IMR-90 (cell line): ENCODE measurements at regions not wholly inside any gene's neighbourhood (a gene's known extent, or its start where the extent isn't known, plus 50 kb on each side); places are given as distances from the start of the nearest gene placed in this dataset.

Experiments used
- ATAC-seq: fragments of 200-7000 bp; cut with Tn5 transposase; 2 replicates; pipeline ENCODE4 v1.9.1; 2020; ENCODE audit warnings: low read depth, mild to moderate bottlenecking, moderate library complexity
- BruUV-seq: library from RNA; stranded (reverse); fragments of 400-500 nt; replicated peaks from 2 replicates; lab custom pipeline; 2021; lab: Mats Ljungman, UMichigan
- CTCF ChIA-PET: fragments of 300-600 bp; formaldehyde crosslinking; extraction: SDS; loops from one replicate; lab custom pipeline; 2021; ENCODE audit warnings: antibody characterized with exemption; lab: Yijun Ruan, JAX
- POLR2A ChIA-PET: fragments of 300-600 bp; sonication (Branson Sonifier 250); formaldehyde crosslinking; loops from one replicate; lab custom pipeline; 2022; ENCODE audit warnings: antibody characterized with exemption; ENCODE audit not compliant: unreplicated experiment; lab: Charles Lee
- DNase-seq: peaks from one replicate; pipeline ENCODE4 v3.0.0; 2013
- H2AFZ ChIP-seq: replicated peaks from 2 replicates; pipeline ENCODE3; 2013; ENCODE audit warnings: low read length, mild to moderate bottlenecking; ENCODE audit not compliant: poor library complexity
- H2AK5ac ChIP-seq: 2 replicates; pipeline ENCODE4 v1.6.1; 2013; ENCODE audit warnings: low read depth, low read length, inconsistent platforms
- H2AK9ac ChIP-seq: replicated peaks from 2 replicates; pipeline ENCODE3; 2013; ENCODE audit warnings: mild to moderate bottlenecking, low read depth, low read length, moderate library complexity; ENCODE audit not compliant: poor library complexity
- H2BK120ac ChIP-seq: 2 replicates; pipeline ENCODE4 v1.6.1; 2013; ENCODE audit warnings: low read depth, low read length, inconsistent platforms
- H2BK15ac ChIP-seq: 3 replicates; pipeline ENCODE4 v1.6.1; 2013; ENCODE audit warnings: low read depth, low read length, inconsistent platforms
- H2BK20ac ChIP-seq: 2 replicates; pipeline ENCODE4 v1.6.1; 2013; ENCODE audit warnings: low read depth, mild to moderate bottlenecking, inconsistent platforms, low read length, moderate library complexity
- H2BK5ac ChIP-seq: 2 replicates; pipeline ENCODE4 v1.6.1; 2013; ENCODE audit warnings: mild to moderate bottlenecking, low read depth, low read length, inconsistent platforms; ENCODE audit not compliant: poor library complexity, severe bottlenecking
- H3K14ac ChIP-seq: replicated peaks from 2 replicates; pipeline ENCODE4 v1.6.1; 2013; ENCODE audit warnings: low read depth, low read length, inconsistent platforms
- H3K18ac ChIP-seq: 2 replicates; pipeline ENCODE4 v1.6.1; 2013; ENCODE audit warnings: low read depth, low read length, control low read depth
- H3K23ac ChIP-seq: 2 replicates; pipeline ENCODE4 v1.6.1; 2013; ENCODE audit warnings: low read depth, low read length, inconsistent platforms
- H3K27ac ChIP-seq: 2 replicates; pipeline ENCODE4 v1.5.1; 2013; ENCODE audit warnings: mild to moderate bottlenecking, control low read depth, low read length; ENCODE audit not compliant: insufficient read depth
- H3K27me3 ChIP-seq: 2 replicates; pipeline ENCODE4 v1.6.1; 2013; ENCODE audit warnings: low read length; ENCODE audit not compliant: control insufficient read depth, insufficient read depth
- H3K36me3 ChIP-seq: 2 replicates; pipeline ENCODE4 v1.6.1; 2013; ENCODE audit warnings: low read length, mixed read lengths; ENCODE audit not compliant: control insufficient read depth, insufficient read depth
- H3K4ac ChIP-seq: 2 replicates; pipeline ENCODE4 v1.6.1; 2013; ENCODE audit warnings: low read depth, low read length, inconsistent platforms
- H3K4me1 ChIP-seq: 2 replicates; pipeline ENCODE4 v1.6.1; 2013; ENCODE audit warnings: low read length, mixed read lengths; ENCODE audit not compliant: control insufficient read depth, insufficient read depth
- H3K4me2 ChIP-seq: 2 replicates; pipeline ENCODE4 v1.6.1; 2013; ENCODE audit warnings: low read depth, mild to moderate bottlenecking, control low read depth, low read length, moderate library complexity
- H3K4me3 ChIP-seq: 2 replicates; pipeline ENCODE4 v1.5.1; 2013; ENCODE audit warnings: low read depth, mild to moderate bottlenecking, control low read depth, low read length, moderate library complexity; ENCODE audit not compliant: insufficient read depth
- H3K56ac ChIP-seq: 2 replicates; pipeline ENCODE4 v1.6.1; 2013; ENCODE audit warnings: low read length, inconsistent platforms; ENCODE audit not compliant: insufficient read depth; ENCODE audit errors: extremely low read depth
- H3K79me1 ChIP-seq, 2 experiments: 2 replicates each; pipeline ENCODE4 v1.6.1; 2013; ENCODE audit warnings: low read length in 2 of 2, inconsistent platforms in 1 of 2, low read depth in 1 of 2
- H3K9ac ChIP-seq: 2 replicates; pipeline ENCODE4 v1.6.1; 2013; ENCODE audit warnings: low read depth, low read length, control low read depth
- H3K9me1 ChIP-seq: 2 replicates; pipeline ENCODE4 v1.6.1; 2013; ENCODE audit warnings: low read length, inconsistent platforms; ENCODE audit not compliant: insufficient read depth
- H3K9me3 ChIP-seq: 2 replicates; pipeline ENCODE4 v1.6.1; 2013; ENCODE audit warnings: low read length; ENCODE audit not compliant: control insufficient read depth, insufficient read depth
- H4K20me1 ChIP-seq: 2 replicates; pipeline ENCODE4 v1.6.1; 2013; ENCODE audit warnings: low read length, inconsistent platforms; ENCODE audit not compliant: insufficient read depth
- H4K5ac ChIP-seq: 2 replicates; pipeline ENCODE4 v1.6.1; 2013; ENCODE audit warnings: mild to moderate bottlenecking, low read depth, low read length, control low read depth
- H4K8ac ChIP-seq, 2 experiments: 2 replicates each; pipeline ENCODE4 v1.6.1; 2013; ENCODE audit warnings: low read depth in 2 of 2, low read length in 2 of 2, control low read depth in 1 of 2, inconsistent platforms in 1 of 2
- H4K91ac ChIP-seq: 2 replicates; pipeline ENCODE4 v1.6.1; 2013; ENCODE audit warnings: low read depth, low read length, inconsistent platforms; ENCODE audit not compliant: insufficient read depth
- BHLHE40 ChIP-seq: fragments of 150-350 bp; IDR thresholded peaks from 2 replicates; pipeline ENCODE4 v1.6.1; 2016; ENCODE audit warnings: mild to moderate bottlenecking, low read depth, low read length
- CEBPB ChIP-seq: IDR thresholded peaks from 2 replicates; pipeline ENCODE4 v1.6.1; 2012; ENCODE audit warnings: low read depth, low read length, improper control_type of control experiment
- CHD1 ChIP-seq: IDR thresholded peaks from 2 replicates; pipeline ENCODE4 v1.6.1; 2012; ENCODE audit warnings: low read depth, low read length, improper control_type of control experiment
- CTCF ChIP-seq: conservative IDR thresholded peaks from 2 replicates; pipeline ENCODE4 v1.5.1; 2012; ENCODE audit warnings: mild to moderate bottlenecking, low read depth, low read length, improper control_type of control experiment
- ELK1 ChIP-seq: fragments of 150-350 bp; IDR thresholded peaks from 2 replicates; pipeline ENCODE4 v1.6.1; 2016; ENCODE audit warnings: low read depth, mild to moderate bottlenecking, low read length, moderate library complexity, borderline replicate concordance
- FOS ChIP-seq: fragments of 150-350 bp; IDR thresholded peaks from 2 replicates; pipeline ENCODE4 v1.6.1; 2016; ENCODE audit warnings: low read depth, low read length
- MAFK ChIP-seq: IDR thresholded peaks from 2 replicates; pipeline ENCODE4 v1.6.1; 2012; ENCODE audit warnings: low read depth, low read length, improper control_type of control experiment
- MAZ ChIP-seq: IDR thresholded peaks from 2 replicates; pipeline ENCODE4 v1.6.1; 2012; ENCODE audit warnings: low read depth, mild to moderate bottlenecking, low read length, improper control_type of control experiment, moderate library complexity, borderline replicate concordance
- MXI1 ChIP-seq: IDR thresholded peaks from 2 replicates; pipeline ENCODE4 v1.6.1; 2012; ENCODE audit warnings: low read depth, mild to moderate bottlenecking, low read length, moderate library complexity, borderline replicate concordance
- NFE2L2 ChIP-seq: fragments of 150-350 bp; IDR thresholded peaks from 2 replicates; pipeline ENCODE4 v1.6.1; 2016; ENCODE audit warnings: low read depth, mild to moderate bottlenecking, low read length
- POLR2A ChIP-seq: IDR thresholded peaks from 2 replicates; pipeline ENCODE4 v1.6.1; 2012; ENCODE audit warnings: mild to moderate bottlenecking, low read depth, low read length
- RAD21 ChIP-seq: IDR thresholded peaks from 2 replicates; pipeline ENCODE4 v1.6.1; 2012; ENCODE audit warnings: low read length, improper control_type of control experiment
- RCOR1 ChIP-seq: IDR thresholded peaks from 2 replicates; pipeline ENCODE4 v1.6.1; 2012; ENCODE audit warnings: mild to moderate bottlenecking, low read length, improper control_type of control experiment; ENCODE audit not compliant: insufficient replicate concordance
- RFX5 ChIP-seq: IDR thresholded peaks from 2 replicates; pipeline ENCODE4 v1.8.0; 2012; ENCODE audit warnings: low read depth, mild to moderate bottlenecking, low read length, moderate library complexity
- SMC3 ChIP-seq: fragments of 150-350 bp; IDR thresholded peaks from 2 replicates; pipeline ENCODE4 v1.6.1; 2016; ENCODE audit warnings: low read depth, mild to moderate bottlenecking, antibody characterized with exemption, low read length, moderate library complexity
- USF2 ChIP-seq: fragments of 150-350 bp; IDR thresholded peaks from 2 replicates; pipeline ENCODE4 v1.6.1; 2017; ENCODE audit warnings: mild to moderate bottlenecking, antibody characterized with exemption, low read length, low read depth
- dilution Hi-C: fragments of 300-500 bp; cut with HindIII; formaldehyde crosslinking; loops from one replicate; pipeline ENCODE4 v1.14.3; 2018; ENCODE audit warnings: low sequenced_read_pairs; ENCODE audit not compliant: unreplicated experiment
- in situ Hi-C: fragments of 300-500 bp; cut with MboI; formaldehyde crosslinking; loops from 3 replicates; pipeline ENCODE4 v1.14.3; 2019; ENCODE audit warnings: low sequenced_read_pairs, inconsistent platforms, mixed read lengths
- intact Hi-C: fragments of 100-400 bp; cut with micrococcal nuclease; formaldehyde crosslinking; loops from 2 replicates; pipeline ENCODE4 v1.10.0; 2022

GRCh38 chr2:152255918-152256317 lies 79.1 kb upstream of the FMNL2 start:
- ATAC-seq = no peak
- dilution Hi-C loops = no loop called here
- POLR2A ChIA-PET = no interaction called here

More at GRCh38 chr2:152255918-152256317, 79.1 kb upstream of the FMNL2 start:
- H2BK5ac ChIP-seq = no peak overlapping the region
- no peak overlapping the region for H2AFZ ChIP-seq
- no TSS peak for BruUV-seq
- H2BK15ac ChIP-seq = no peak overlapping the region
- H3K27ac ChIP-seq = no peak overlapping the region
- no peaks in the 10 kb centered on the region for H3K9me1 ChIP-seq
- H2BK20ac ChIP-seq = no peak overlapping the region
- H3K4me2 ChIP-seq = no peak overlapping the region
- H3K36me3 ChIP-seq = no peaks in the 10 kb centered on the region
- no peak overlapping the region for H3K4me3 ChIP-seq
- H4K8ac ChIP-seq = no peak overlapping the region
- H3K9me3 ChIP-seq = no peaks in the 10 kb centered on the region
- H2AK9ac ChIP-seq = no peak overlapping the region
- no peak overlapping the region for H3K4ac ChIP-seq
- no peaks in the 10 kb centered on the region for H4K20me1 ChIP-seq
- no peak overlapping the region for H3K23ac ChIP-seq
- H3K14ac ChIP-seq = no peak overlapping the region
- H3K27me3 ChIP-seq = peaks cover 6% of the 10 kb centered on the region
- no peak overlapping the region for H4K5ac ChIP-seq
- no peak for TF ChIP-seq USF2
- TF ChIP-seq MAZ = no peak
- no peak for TF ChIP-seq MXI1
- no peak for TF ChIP-seq BHLHE40
- TF ChIP-seq MAFK = no peak
- no peak for TF ChIP-seq CHD1
- no peak for TF ChIP-seq NFE2L2
- no peak for TF ChIP-seq POLR2A
- no peak for TF ChIP-seq RCOR1
- no peak for TF ChIP-seq CTCF
- no peak for TF ChIP-seq RFX5
- TF ChIP-seq SMC3 = no peak
- no peak for TF ChIP-seq FOS
- TF ChIP-seq CEBPB = no peak
- TF ChIP-seq ELK1 = no peak
- TF ChIP-seq RAD21 = no peak
- H3K56ac ChIP-seq = no peak overlapping the region
- H4K91ac ChIP-seq = no peak overlapping the region
- CTCF ChIA-PET = no interaction called here
- H2AK5ac ChIP-seq = no peak overlapping the region
- no peak overlapping the region for H3K9ac ChIP-seq
- H3K4me1 ChIP-seq = no peaks in the 10 kb centered on the region
- no peak overlapping the region for H3K18ac ChIP-seq
- in situ Hi-C loops = no loop called here
- H3K79me1 ChIP-seq = no peaks in the 10 kb centered on the region
- DNase-seq = no peak
- no peak overlapping the region for H2BK120ac ChIP-seq
- intact Hi-C loops = no loop called here
